G401 (cell line): ENCODE measurements at regions not wholly inside any gene's neighbourhood (a gene's known extent, or its start where the extent isn't known, plus 50 kb on each side); places are given as distances from the start of the nearest gene placed in this dataset.
"Not testable (repeated sequence)": the region's sequence is repeated elsewhere in the genome, so short reads cannot be mapped to it uniquely, and the experiment has no call there.

Experiments
- DNase-seq: peaks from one replicate; pipeline ENCODE4 v3.0.0-alpha.2; 2015; ENCODE audit warnings: low spot score
- in situ Hi-C: cut with HindIII; loops from 2 replicates; pipeline ENCODE4 v1.10.0; 2016; ENCODE audit warnings: low sequenced_read_pairs, mixed read lengths

DNA sequence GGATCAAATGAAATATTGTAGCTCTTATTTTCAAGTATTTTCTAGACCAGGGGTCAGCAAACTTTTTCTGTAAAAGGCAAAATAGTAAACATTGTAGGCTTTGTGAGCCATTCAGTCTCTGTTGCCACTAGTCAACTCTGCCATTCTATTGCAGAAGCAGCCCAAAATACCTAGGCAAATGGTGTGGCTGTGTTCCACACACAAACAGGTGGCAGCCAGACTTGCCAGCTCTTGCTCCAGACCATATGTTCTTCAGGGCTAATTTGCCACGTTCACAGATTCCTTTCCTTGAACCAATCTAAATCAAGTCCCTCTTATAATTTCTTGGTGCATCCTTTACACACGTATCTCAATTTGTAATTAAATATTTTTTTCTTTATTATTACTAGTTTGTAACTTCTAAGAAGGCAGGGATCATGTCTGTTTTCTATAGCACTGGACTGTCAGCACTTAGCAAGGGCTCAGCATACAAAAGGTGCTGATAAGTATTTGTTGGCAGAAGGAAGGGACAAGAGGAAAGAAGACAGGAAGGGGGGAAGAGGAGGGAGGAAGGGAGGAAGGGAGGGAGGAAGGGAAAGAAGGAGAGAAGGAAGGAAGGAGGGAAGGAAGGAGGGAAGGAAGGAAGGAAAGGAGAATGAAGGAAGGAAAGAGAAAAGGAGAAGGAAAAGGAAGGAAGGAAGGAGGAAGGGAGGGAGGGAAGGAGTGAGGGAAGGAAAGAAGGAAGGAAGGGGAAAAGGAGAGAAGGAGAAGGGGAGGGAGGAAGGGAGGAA is 106.5 kb upstream of the EDEM3 start:
- peak; percentile 97 for DNase-seq
- in situ Hi-C loops = no loop called here

- DNase-seq = no peak
- in situ Hi-C loops = no loop called here
Observed at GRCh38 chr1:184860535-184860934, 105.9 kb upstream of the EDEM3 start.

DNA sequence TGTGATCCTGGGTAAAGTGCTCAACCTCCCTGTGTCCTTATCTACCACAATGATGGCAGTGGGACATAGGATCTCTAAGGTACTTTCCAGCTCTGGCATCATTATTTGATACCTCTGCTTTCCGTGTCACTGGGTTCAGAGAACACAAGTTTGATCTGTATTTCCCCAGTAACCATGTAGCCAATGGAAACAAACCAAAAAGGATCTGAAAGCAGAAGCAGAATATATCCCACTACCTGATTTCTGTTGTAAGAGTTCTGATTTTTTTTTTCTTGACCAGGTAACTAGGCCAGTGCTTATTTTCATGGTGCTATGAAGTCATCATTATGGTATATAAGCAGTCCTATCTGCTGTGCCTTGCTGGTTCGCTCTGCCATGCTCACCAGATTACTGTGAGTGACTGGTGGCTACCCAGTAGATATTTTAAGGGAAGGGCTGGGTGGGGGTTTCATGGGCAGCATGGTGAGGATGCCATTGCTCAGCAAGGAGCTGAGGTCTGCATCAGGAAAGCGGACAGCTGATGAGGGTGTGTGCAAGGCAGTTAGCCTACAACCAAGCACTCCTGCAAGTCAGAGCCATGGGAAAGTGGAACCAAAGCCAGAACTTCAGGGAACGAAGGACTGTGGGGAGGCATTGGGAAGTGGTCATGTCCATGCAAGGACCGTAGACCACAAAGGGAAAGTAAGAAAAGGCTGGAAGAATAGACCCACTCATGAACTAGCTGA is 104.9 kb upstream of the EDEM3 start:
- in situ Hi-C loops = no loop called here
- DNase-seq = no peak

GRCh38 chr1:184858288-184858687 is 103.6 kb upstream of the EDEM3 start:
- in situ Hi-C loops = no loop called here
- DNase-seq = no peak

- in situ Hi-C loops = no loop called here
Observed at GRCh38 chr1:184854496-184855140, 100.0 kb upstream of the EDEM3 start.

DNA sequence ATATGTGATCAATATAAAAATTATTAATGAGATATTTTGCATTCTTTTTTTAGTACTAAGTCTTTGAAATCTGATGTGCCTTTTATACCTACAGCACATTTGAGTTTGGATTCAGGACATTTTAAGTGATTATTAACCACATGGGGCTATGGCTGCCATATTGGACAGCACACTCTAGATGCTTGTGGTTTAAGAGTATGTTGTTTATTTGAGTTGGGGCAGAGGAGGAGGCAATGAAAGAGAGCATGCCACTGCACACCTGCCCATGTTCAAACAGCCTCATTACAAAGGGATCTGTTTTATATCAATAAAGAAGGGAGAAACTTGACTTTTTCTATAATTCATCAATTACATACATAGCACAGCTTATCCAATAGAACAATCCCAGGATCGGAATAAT is 99.4 kb upstream of the EDEM3 start:
- DNase-seq = no peak
- in situ Hi-C loops = no loop called here

More at GRCh38 chr1:184854496-184855140, 100.0 kb upstream of the EDEM3 start:
- DNase-seq = peak; percentile 85

DNA sequence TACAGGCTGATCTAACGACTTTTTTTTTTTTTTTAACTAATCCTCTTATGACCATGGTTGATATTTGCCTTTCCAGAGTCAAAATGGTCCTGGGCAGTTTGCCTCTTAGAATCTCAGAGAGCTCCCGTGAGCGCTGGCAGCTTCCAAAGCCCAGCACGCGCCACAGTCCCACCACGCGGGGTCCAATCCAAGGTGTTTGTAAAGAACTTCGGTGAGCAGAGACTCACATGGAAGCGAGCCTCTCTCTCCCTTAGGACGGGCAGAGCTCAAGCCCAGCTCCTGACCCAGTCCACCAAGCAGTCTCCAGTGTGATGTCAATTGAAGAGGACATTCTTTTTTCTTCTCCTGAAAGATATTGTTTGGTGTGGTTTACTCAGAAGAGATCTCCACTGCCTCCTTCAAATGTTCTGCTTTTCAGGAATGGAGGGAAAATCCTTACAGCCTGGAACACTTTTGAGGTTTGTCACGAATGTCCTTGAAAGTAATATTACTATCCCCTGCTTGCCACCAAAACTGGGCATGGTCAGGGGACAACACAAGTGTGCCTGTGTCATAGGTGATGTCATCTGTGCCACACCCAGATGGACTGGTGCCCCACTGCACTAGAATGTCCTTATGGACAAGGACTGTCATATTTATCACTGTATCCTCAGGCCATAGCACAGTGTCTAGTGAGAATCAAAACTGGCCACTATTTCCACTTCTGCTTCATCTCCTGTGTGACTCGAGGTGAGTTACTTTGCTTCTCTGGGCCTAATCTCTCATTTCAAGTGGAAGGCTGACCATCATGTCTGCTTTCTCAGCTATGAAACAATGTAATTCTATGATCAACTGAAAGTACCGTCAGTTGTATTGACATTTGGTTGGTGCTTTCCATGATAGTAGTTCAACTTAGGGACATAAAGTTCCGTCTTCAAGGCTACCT is 97.4 kb upstream of the EDEM3 start:
- DNase-seq = no peak
- in situ Hi-C loops = no loop called here

DNA sequence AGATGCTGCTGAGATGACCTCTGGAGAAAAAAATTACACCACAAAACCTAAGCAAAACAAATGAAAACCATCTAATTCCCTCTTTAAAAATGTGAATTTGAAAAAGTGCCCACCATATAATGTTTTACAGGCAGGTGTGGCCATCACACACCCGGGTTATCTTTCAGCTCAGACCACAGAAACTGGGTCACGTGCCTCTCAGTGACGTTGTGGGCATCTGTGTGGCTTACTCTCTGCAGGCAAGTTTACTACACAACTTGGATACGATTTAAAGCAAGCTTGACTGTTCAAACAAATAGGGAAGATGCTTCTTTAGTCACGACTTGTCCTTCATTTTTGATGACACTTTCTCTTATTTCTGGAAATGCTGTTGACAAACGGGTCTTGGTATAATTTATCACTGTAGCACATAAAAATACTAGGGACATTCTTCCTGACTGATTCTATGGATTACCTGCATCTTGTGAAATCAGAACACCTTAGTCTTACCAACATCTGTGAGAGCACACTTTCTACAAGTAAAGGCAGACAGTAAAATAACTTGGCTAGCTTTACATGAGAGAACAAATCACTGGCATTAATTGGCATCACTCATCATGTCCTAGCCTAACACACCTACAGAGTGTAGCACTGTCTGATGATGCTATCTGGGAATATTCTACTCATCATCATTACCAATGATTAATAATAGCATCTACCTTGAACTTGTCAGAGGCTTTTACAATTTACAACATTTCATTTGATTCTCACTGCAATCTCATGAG is 89.3 kb upstream of the EDEM3 start:
- DNase-seq = no peak
- in situ Hi-C loops = no loop called here

GRCh38 chr1:184840596-184840995 is 85.9 kb upstream of the EDEM3 start:
- no peak for DNase-seq
- in situ Hi-C loops = no loop called here

- in situ Hi-C loops = no loop called here
- peak; percentile 72 for DNase-seq
Observed at GRCh38 chr1:184838504-184838951, 83.9 kb upstream of the EDEM3 start.

- in situ Hi-C loops = no loop called here
- DNase-seq = no peak
Observed at GRCh38 chr1:184836934-184837895, 82.6 kb upstream of the EDEM3 start.

GRCh38 chr1:184836141-184836540 is 81.5 kb upstream of the EDEM3 start:
- in situ Hi-C loops = no loop called here
- DNase-seq = no peak

- in situ Hi-C loops, DNase-seq: not testable (repeated sequence)
Observed at GRCh38 chr1:184833994-184834393, 79.3 kb upstream of the EDEM3 start.

GRCh38 chr1:184832517-184832916 is 77.9 kb upstream of the EDEM3 start:
- in situ Hi-C loops = no loop called here
- DNase-seq = no peak

GRCh38 chr1:184829496-184829895 is 74.8 kb upstream of the EDEM3 start:
- DNase-seq, in situ Hi-C loops: not testable (repeated sequence)

DNA sequence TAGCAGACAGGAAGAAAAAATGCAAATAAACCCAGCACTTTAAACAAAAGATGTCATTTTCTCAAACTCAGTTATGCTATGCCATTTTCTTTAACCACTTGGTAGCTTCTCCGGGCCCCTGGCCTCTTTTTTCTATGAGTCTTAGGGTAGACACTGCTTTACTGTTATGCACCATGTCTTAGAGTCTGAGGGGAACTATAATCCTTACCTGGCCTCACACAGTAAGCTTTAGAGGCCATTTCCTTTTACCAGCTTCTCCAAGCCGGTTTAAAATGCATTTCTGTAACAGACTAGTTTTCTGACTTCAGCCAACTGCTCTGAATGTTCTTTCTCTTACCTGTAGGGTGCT is 73.7 kb upstream of the EDEM3 start:
- in situ Hi-C loops = no loop called here
- DNase-seq = no peak

DNA sequence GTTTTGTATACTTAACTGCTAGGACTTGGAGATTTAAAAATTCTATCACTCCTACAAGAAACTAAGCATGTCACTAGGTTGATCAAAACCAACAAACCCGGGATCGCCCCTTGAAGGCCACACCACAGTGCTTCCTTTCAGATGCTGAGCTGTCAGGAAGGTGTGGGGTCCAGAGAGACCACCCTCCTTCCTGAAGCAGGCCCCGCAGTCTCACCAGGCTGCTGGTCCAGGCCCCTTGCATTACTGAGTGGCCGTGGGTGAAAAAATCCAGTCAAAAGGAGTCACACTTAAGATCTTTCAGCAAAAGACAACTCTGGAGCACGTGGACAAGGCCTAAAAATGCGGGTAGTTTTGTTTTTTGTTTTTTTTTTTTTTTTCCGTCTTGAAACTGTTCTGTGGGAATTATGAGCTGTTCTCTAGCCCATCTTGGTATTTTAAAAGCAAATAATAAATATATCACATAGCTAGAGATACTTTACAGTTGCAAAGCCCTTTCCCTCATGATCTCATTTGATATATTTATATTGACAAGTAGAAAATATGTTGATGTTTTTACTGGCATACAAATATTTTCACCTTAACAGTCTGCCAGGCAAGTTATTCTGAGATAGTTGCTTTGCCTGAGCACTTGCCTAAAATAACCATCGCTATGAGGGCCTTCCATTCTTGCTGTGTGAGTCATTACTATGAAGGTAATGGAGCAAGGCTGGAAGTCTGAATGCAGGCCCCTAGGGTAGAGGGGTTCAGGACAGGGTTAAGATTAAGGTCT is 73.1 kb upstream of the EDEM3 start:
- no peak for DNase-seq
- in situ Hi-C loops = no loop called here
